ENCODE measurements at regions not wholly inside any gene's neighbourhood (a gene's known extent, or its start where the extent isn't known, plus 50 kb on each side); places are given as distances from the start of the nearest gene placed in this dataset.

GRCh38 chr14:82635915-82636314, 1102.3 kb upstream of the SEL1L start:
- no peak for TF ChIP-seq POLR2AphosphoS5 (IDR thresholded peaks at IDR 0.05)
- no peak for TF ChIP-seq EP300 (IDR thresholded peaks at IDR 0.05)

Data from sigmoid colon (tissue), 4 donors.